ENCODE measurements at regions not wholly inside any gene's neighbourhood (a gene's known extent, or its start where the extent isn't known, plus 50 kb on each side); places are given as distances from the start of the nearest gene placed in this dataset.

DNA sequence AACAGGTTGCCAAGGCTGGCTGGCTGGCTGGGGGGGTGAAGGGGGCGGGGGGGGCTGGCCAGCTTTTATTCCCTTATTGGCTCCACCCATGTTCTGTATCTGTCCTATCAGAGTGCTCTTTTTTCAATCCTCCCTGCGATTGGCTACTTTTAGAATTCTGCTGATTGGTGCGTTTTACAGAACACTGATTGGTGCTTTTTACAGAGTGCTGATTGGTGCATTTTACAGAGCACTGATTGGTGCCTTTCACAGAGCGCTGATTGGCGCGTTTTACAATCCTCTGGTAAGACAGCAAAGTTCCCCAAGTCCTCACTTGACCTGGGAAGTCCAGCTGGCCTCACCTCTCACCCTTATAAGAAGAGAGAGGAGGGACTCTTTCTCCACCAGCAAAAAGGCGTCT lies 175.9 kb downstream of the ERCC6L2 start:
- no peak for TF ChIP-seq POLR2AphosphoS5 (IDR thresholded peaks at IDR 0.05; ENCODE audit: control insufficient read depth, insufficient read depth, low read depth, low read length)
- TF ChIP-seq, protein P1, sequence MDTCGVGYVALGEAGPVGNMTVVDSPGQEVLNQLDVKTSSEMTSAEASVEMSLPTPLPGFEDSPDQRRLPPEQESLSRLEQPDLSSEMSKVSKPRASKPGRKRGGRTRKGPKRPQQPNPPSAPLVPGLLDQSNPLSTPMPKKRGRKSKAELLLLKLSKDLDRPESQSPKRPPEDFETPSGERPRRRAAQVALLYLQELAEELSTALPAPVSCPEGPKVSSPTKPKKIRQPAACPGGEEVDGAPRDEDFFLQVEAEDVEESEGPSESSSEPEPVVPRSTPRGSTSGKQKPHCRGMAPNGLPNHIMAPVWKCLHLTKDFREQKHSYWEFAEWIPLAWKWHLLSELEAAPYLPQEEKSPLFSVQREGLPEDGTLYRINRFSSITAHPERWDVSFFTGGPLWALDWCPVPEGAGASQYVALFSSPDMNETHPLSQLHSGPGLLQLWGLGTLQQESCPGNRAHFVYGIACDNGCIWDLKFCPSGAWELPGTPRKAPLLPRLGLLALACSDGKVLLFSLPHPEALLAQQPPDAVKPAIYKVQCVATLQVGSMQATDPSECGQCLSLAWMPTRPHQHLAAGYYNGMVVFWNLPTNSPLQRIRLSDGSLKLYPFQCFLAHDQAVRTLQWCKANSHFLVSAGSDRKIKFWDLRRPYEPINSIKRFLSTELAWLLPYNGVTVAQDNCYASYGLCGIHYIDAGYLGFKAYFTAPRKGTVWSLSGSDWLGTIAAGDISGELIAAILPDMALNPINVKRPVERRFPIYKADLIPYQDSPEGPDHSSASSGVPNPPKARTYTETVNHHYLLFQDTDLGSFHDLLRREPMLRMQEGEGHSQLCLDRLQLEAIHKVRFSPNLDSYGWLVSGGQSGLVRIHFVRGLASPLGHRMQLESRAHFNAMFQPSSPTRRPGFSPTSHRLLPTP (IDR thresholded peaks at IDR 0.05; ENCODE audit: borderline replicate concordance, extremely low read depth, insufficient read length) = no peak
- no peak for TF ChIP-seq DPF2 (IDR thresholded peaks at IDR 0.05)
- TF ChIP-seq, protein P2, sequence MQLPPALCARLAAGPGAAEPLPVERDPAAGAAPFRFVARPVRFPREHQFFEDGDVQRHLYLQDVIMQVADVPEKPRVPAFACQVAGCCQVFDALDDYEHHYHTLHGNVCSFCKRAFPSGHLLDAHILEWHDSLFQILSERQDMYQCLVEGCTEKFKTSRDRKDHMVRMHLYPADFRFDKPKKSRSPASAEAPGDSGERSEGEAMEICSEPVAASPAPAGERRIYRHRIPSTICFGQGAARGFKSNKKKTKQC (CRISPR knock-in tag; IDR thresholded peaks at IDR 0.05) = no peak
- no peak for TF ChIP-seq HDAC2 (IDR thresholded peaks at IDR 0.05)
- TF ChIP-seq, protein P3, sequence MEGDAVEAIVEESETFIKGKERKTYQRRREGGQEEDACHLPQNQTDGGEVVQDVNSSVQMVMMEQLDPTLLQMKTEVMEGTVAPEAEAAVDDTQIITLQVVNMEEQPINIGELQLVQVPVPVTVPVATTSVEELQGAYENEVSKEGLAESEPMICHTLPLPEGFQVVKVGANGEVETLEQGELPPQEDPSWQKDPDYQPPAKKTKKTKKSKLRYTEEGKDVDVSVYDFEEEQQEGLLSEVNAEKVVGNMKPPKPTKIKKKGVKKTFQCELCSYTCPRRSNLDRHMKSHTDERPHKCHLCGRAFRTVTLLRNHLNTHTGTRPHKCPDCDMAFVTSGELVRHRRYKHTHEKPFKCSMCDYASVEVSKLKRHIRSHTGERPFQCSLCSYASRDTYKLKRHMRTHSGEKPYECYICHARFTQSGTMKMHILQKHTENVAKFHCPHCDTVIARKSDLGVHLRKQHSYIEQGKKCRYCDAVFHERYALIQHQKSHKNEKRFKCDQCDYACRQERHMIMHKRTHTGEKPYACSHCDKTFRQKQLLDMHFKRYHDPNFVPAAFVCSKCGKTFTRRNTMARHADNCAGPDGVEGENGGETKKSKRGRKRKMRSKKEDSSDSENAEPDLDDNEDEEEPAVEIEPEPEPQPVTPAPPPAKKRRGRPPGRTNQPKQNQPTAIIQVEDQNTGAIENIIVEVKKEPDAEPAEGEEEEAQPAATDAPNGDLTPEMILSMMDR (IDR thresholded peaks at IDR 0.05 in 2 of 3, conservative IDR thresholded peaks at IDR 0.05 in 1 of 3; ENCODE audit: insufficient read depth in 2 of 3, low read depth in 1 of 3, low read length in 3 of 3) = no peak
- TF ChIP-seq, protein P4, sequence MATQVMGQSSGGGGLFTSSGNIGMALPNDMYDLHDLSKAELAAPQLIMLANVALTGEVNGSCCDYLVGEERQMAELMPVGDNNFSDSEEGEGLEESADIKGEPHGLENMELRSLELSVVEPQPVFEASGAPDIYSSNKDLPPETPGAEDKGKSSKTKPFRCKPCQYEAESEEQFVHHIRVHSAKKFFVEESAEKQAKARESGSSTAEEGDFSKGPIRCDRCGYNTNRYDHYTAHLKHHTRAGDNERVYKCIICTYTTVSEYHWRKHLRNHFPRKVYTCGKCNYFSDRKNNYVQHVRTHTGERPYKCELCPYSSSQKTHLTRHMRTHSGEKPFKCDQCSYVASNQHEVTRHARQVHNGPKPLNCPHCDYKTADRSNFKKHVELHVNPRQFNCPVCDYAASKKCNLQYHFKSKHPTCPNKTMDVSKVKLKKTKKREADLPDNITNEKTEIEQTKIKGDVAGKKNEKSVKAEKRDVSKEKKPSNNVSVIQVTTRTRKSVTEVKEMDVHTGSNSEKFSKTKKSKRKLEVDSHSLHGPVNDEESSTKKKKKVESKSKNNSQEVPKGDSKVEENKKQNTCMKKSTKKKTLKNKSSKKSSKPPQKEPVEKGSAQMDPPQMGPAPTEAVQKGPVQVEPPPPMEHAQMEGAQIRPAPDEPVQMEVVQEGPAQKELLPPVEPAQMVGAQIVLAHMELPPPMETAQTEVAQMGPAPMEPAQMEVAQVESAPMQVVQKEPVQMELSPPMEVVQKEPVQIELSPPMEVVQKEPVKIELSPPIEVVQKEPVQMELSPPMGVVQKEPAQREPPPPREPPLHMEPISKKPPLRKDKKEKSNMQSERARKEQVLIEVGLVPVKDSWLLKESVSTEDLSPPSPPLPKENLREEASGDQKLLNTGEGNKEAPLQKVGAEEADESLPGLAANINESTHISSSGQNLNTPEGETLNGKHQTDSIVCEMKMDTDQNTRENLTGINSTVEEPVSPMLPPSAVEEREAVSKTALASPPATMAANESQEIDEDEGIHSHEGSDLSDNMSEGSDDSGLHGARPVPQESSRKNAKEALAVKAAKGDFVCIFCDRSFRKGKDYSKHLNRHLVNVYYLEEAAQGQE (IDR thresholded peaks at IDR 0.05; ENCODE audit: borderline replicate concordance) = no peak
- TF ChIP-seq, protein P4 (CRISPR knock-in tag; IDR thresholded peaks at IDR 0.05; ENCODE audit: low read depth) = no peak
- TF ChIP-seq NFYB (IDR thresholded peaks at IDR 0.05; ENCODE audit: extremely low read depth, insufficient read length) = peak; percentile 41
- no peak for TF ChIP-seq ZNF444 (CRISPR knock-in tag; IDR thresholded peaks at IDR 0.05)
- no peak for TF ChIP-seq SIN3B (IDR thresholded peaks at IDR 0.05; ENCODE audit: low read depth)
